Loucy (cell line): ENCODE measurements at regions not wholly inside any gene's neighbourhood (a gene's known extent, or its start where the extent isn't known, plus 50 kb on each side); places are given as distances from the start of the nearest gene placed in this dataset.

Source experiments
- H2AFZ ChIP-seq: fragments of 200-600 bp; sonication (generic); 2 replicates; pipeline ENCODE4 v1.6.0; 2016; ENCODE audit warnings: antibody characterized with exemption, mild to moderate bottlenecking, low read length, moderate library complexity
- H3F3A ChIP-seq: fragments of 200-600 bp; 2 replicates; pipeline ENCODE4 v1.6.0; 2016; ENCODE audit warnings: antibody characterized with exemption, low read depth, mild to moderate bottlenecking
- H3K27me3 ChIP-seq: fragments of 200-600 bp; sonication (generic); 2 replicates; pipeline ENCODE4 v1.6.1; 2014; ENCODE audit warnings: low read length, mild to moderate bottlenecking; ENCODE audit not compliant: insufficient read depth, poor library complexity, severe bottlenecking
- H3K36me3 ChIP-seq: fragments of 200-600 bp; sonication (generic); 2 replicates; pipeline ENCODE4 v1.6.1; 2016; ENCODE audit warnings: low read length; ENCODE audit not compliant: insufficient read depth
- H3K4me1 ChIP-seq: fragments of 200-600 bp; sonication (generic); 2 replicates; pipeline ENCODE4 v1.5.1; 2014; ENCODE audit warnings: low read length, mild to moderate bottlenecking; ENCODE audit not compliant: insufficient read depth, poor library complexity, severe bottlenecking
- H3K4me2 ChIP-seq: fragments of 200-600 bp; sonication (generic); 2 replicates; pipeline ENCODE4 v1.6.0; 2014; ENCODE audit warnings: antibody characterized with exemption, low read length, low read depth, mild to moderate bottlenecking; ENCODE audit not compliant: poor library complexity, severe bottlenecking
- H3K4me3 ChIP-seq: fragments of 200-600 bp; sonication (generic); 2 replicates; pipeline ENCODE4 v1.5.1; 2014; ENCODE audit warnings: low read length, mild to moderate bottlenecking, mixed read lengths; ENCODE audit not compliant: poor library complexity, severe bottlenecking
- H3K79me2 ChIP-seq: fragments of 200-600 bp; sonication (generic); 2 replicates; pipeline ENCODE4 v1.6.1; 2014; ENCODE audit warnings: low read length; ENCODE audit not compliant: insufficient read depth
- H3K9ac ChIP-seq: fragments of 200-600 bp; sonication (generic); 2 replicates; pipeline ENCODE4 v1.6.0; 2014; ENCODE audit warnings: mild to moderate bottlenecking, low read depth, low read length, moderate library complexity; ENCODE audit not compliant: poor library complexity, severe bottlenecking
- H3K9me2 ChIP-seq: fragments of 200-600 bp; sonication (generic); replicated peaks from 2 replicates; pipeline ENCODE4 v1.6.1; 2016; ENCODE audit warnings: low read depth, low read length, mixed read lengths
- H3K9me3 ChIP-seq: fragments of 200-600 bp; sonication (generic); 2 replicates; pipeline ENCODE4 v1.6.1; 2014; ENCODE audit warnings: mild to moderate bottlenecking, antibody characterized with exemption, low read length, low read depth; ENCODE audit not compliant: insufficient read depth
- H4K20me1 ChIP-seq: fragments of 200-600 bp; sonication (generic); 2 replicates; pipeline ENCODE4 v1.6.0; 2014; ENCODE audit warnings: antibody characterized with exemption, low read length, mild to moderate bottlenecking; ENCODE audit not compliant: insufficient read depth, poor library complexity, severe bottlenecking
- CTCF ChIP-seq: fragments of 200-600 bp; sonication (generic); conservative IDR thresholded peaks from 2 replicates; pipeline ENCODE4 v1.5.1; 2014; ENCODE audit warnings: mild to moderate bottlenecking, antibody characterized with exemption, low read length
- EZH2phosphoT487 ChIP-seq: fragments of 200-600 bp; IDR thresholded peaks from 2 replicates; pipeline ENCODE4 v1.6.1; 2018; ENCODE audit warnings: antibody characterized with exemption, mild to moderate bottlenecking, moderate library complexity, borderline replicate concordance

- Histone ChIP-seq H3K9me3 (no peaks in the 10 kb centered on the region; the same call in 1 of the 2 replicates), H3K4me1 (no peaks in the 10 kb centered on the region), H3K9me2 (no peaks in the 10 kb centered on the region), H3K9ac (no peak overlapping the region), H3F3A (no peaks in the 10 kb centered on the region), H3K36me3 (no peaks in the 10 kb centered on the region), H4K20me1 (no peaks in the 10 kb centered on the region), H3K79me2 (no peaks in the 10 kb centered on the region), H2AFZ (no peak overlapping the region), H3K4me2 (no peak overlapping the region), H3K4me3 (no peak overlapping the region), H3K27me3 (no peaks in the 10 kb centered on the region)
- no peak for TF ChIP-seq EZH2phosphoT487
- no peak for TF ChIP-seq CTCF
These were observed 279.3 kb upstream of the SHH start for GRCh38 chr7:156091519-156092080.

GRCh38 chr7:156090988-156091387 lies 278.7 kb upstream of the SHH start:
- H3K79me2 ChIP-seq, result no peaks in the 10 kb centered on the region
- H4K20me1 ChIP-seq, result no peaks in the 10 kb centered on the region
- no peaks in the 10 kb centered on the region for H3F3A ChIP-seq
- no peak overlapping the region for H3K4me3 ChIP-seq
- H3K4me2 ChIP-seq, result no peak overlapping the region
- H3K9ac ChIP-seq, result no peak overlapping the region
- no peaks in the 10 kb centered on the region for H3K27me3 ChIP-seq
- no peak overlapping the region for H2AFZ ChIP-seq
- no peaks in the 10 kb centered on the region for H3K4me1 ChIP-seq
- no peaks in the 10 kb centered on the region; the same call in 1 of the 2 replicates for H3K9me3 ChIP-seq
- no peaks in the 10 kb centered on the region for H3K9me2 ChIP-seq
- TF ChIP-seq EZH2phosphoT487, result no peak
- TF ChIP-seq CTCF, result no peak
- H3K36me3 ChIP-seq, result no peaks in the 10 kb centered on the region

GRCh38 chr7:156089222-156089621 lies 277.0 kb upstream of the SHH start:
- Histone ChIP-seq H4K20me1 (no peaks in the 10 kb centered on the region), H2AFZ (no peak overlapping the region), H3K4me3 (no peak overlapping the region), H3K9ac (no peak overlapping the region), H3K9me2 (no peaks in the 10 kb centered on the region), H3K36me3 (no peaks in the 10 kb centered on the region), H3K9me3 (no peaks in the 10 kb centered on the region; the same call in 1 of the 2 replicates), H3K27me3 (no peaks in the 10 kb centered on the region), H3K79me2 (no peaks in the 10 kb centered on the region), H3K4me1 (no peaks in the 10 kb centered on the region), H3K4me2 (no peak overlapping the region), H3F3A (no peaks in the 10 kb centered on the region)
- TF ChIP-seq CTCF, result no peak
- TF ChIP-seq EZH2phosphoT487, result no peak
